SH-SY5Y (cell line): ENCODE measurements at regions not wholly inside any gene's neighbourhood (a gene's known extent, or its start where the extent isn't known, plus 50 kb on each side); places are given as distances from the start of the nearest gene placed in this dataset.

Experiments
- GATA2 ChIP-seq: IDR thresholded peaks from 2 replicates; pipeline ENCODE4 v1.6.1; 2011; ENCODE audit warnings: mild to moderate bottlenecking, low read depth, low read length
- GATA3 ChIP-seq: IDR thresholded peaks from 2 replicates; pipeline ENCODE4 v1.6.1; 2011; ENCODE audit warnings: low read depth, mild to moderate bottlenecking, low read length, moderate library complexity

- no peak for TF ChIP-seq GATA2
- TF ChIP-seq GATA3: no peak
Observed at GRCh38 chr18:75696391-75696790, 268.9 kb upstream of the SMIM21 start.
